ENCODE measurements at regions not wholly inside any gene's neighbourhood (a gene's known extent, or its start where the extent isn't known, plus 50 kb on each side); places are given as distances from the start of the nearest gene placed in this dataset.

GRCh38 chr4:125430086-125430485 is 115.3 kb downstream of the FAT4 start:
- no peaks in the 10 kb centered on the region for H3K27me3 ChIP-seq (replicated peaks in 2 of 5; ENCODE audit: control insufficient read depth in 4 of 5, insufficient read depth in 5 of 5, low read length in 4 of 5)
- no peaks in the 10 kb centered on the region for H3K4me1 ChIP-seq (ENCODE audit: control extremely low read depth in 1 of 4, control insufficient read depth in 4 of 4, insufficient read depth in 4 of 4, low read length in 3 of 4)
- ChIA-PET CTCF (no interaction called here), POLR2A (no interaction called here)
- WGBS (ENCODE audit: insufficient coverage): 100% methylated on average over 3 of the region's 4 CpGs
- no peak overlapping the region for H3K4me3 ChIP-seq (ENCODE audit: control insufficient read depth in 1 of 7, extremely low read depth in 1 of 7, insufficient read depth in 4 of 7, low read depth in 2 of 7, low read length in 6 of 7)
- peaks cover 0 to 3% (median 2%) of the 10 kb centered on the region in 4 experiments for H3K36me3 ChIP-seq (ENCODE audit: control insufficient read depth in 4 of 4, insufficient read depth in 4 of 4, low read length in 3 of 4)
- no peaks in the 10 kb centered on the region for H3K9me3 ChIP-seq (ENCODE audit: control extremely low read depth in 1 of 5, control insufficient read depth in 4 of 5, insufficient read depth in 2 of 5, low read depth in 1 of 5, low read length in 4 of 5)
- DNase-seq: no peak
- H3K27ac ChIP-seq (ENCODE audit: insufficient read depth in 1 of 2, low read depth in 1 of 2, low read length in 2 of 2, poor library complexity in 1 of 2, severe bottlenecking in 2 of 2): no peak overlapping the region

- peak in 2 of 3 donors; percentile 2 to 15 for DNase-seq
- no peaks in the 10 kb centered on the region for H3K4me1 ChIP-seq (ENCODE audit: control extremely low read depth in 1 of 4, control insufficient read depth in 4 of 4, insufficient read depth in 4 of 4, low read length in 3 of 4)
- H3K27ac ChIP-seq (ENCODE audit: insufficient read depth in 1 of 2, low read depth in 1 of 2, low read length in 2 of 2, poor library complexity in 1 of 2, severe bottlenecking in 2 of 2): no peak overlapping the region
- H3K4me3 ChIP-seq (ENCODE audit: control insufficient read depth in 1 of 7, extremely low read depth in 1 of 7, insufficient read depth in 4 of 7, low read depth in 2 of 7, low read length in 6 of 7): no peak overlapping the region
- CTCF ChIA-PET: interaction anchor here (1.5 kb wide), 1 partner anchor 9 kb away, joined by 3 read pairs; no protein-coding TSS in a partner anchor
- H3K9me3 ChIP-seq (ENCODE audit: control extremely low read depth in 1 of 5, control insufficient read depth in 4 of 5, insufficient read depth in 2 of 5, low read depth in 1 of 5, low read length in 4 of 5): no peaks in the 10 kb centered on the region
- WGBS (ENCODE audit: insufficient coverage): 87% methylated on average over 2 of the region's 2 CpGs
- H3K36me3 ChIP-seq (ENCODE audit: control insufficient read depth in 4 of 4, insufficient read depth in 4 of 4, low read length in 3 of 4): peaks cover 0 to 3% (median 2%) of the 10 kb centered on the region in 4 experiments
- POLR2A ChIA-PET: no interaction called here
- no peaks in the 10 kb centered on the region for H3K27me3 ChIP-seq (replicated peaks in 2 of 5; ENCODE audit: control insufficient read depth in 4 of 5, insufficient read depth in 5 of 5, low read length in 4 of 5)
Measured at GRCh38 chr4:125432078-125432477, 117.3 kb downstream of the FAT4 start.

GRCh38 chr4:125433453-125433852 is 118.7 kb downstream of the FAT4 start:
- DNase-seq: no peak
- Histone ChIP-seq H3K4me1 (ENCODE audit: control extremely low read depth in 1 of 4, control insufficient read depth in 4 of 4, insufficient read depth in 4 of 4, low read length in 3 of 4) (no peaks in the 10 kb centered on the region), H3K27me3 (replicated peaks in 2 of 5; ENCODE audit: control insufficient read depth in 4 of 5, insufficient read depth in 5 of 5, low read length in 4 of 5) (no peaks in the 10 kb centered on the region), H3K36me3 (ENCODE audit: control insufficient read depth in 4 of 4, insufficient read depth in 4 of 4, low read length in 3 of 4) (peaks cover 0 to 3% (median 2%) of the 10 kb centered on the region in 4 experiments), H3K27ac (ENCODE audit: insufficient read depth in 1 of 2, low read depth in 1 of 2, low read length in 2 of 2, poor library complexity in 1 of 2, severe bottlenecking in 2 of 2) (no peak overlapping the region), H3K9me3 (ENCODE audit: control extremely low read depth in 1 of 5, control insufficient read depth in 4 of 5, insufficient read depth in 2 of 5, low read depth in 1 of 5, low read length in 4 of 5) (no peaks in the 10 kb centered on the region), H3K4me3 (ENCODE audit: control insufficient read depth in 1 of 7, extremely low read depth in 1 of 7, insufficient read depth in 4 of 7, low read depth in 2 of 7, low read length in 6 of 7) (no peak overlapping the region)
- POLR2A ChIA-PET: no interaction called here
- 70% methylated on average over 1 of the region's 2 CpGs for WGBS (ENCODE audit: insufficient coverage)
- CTCF ChIA-PET: no interaction called here

GRCh38 chr4:125434136-125434535 is 119.4 kb downstream of the FAT4 start:
- H3K4me1 ChIP-seq (ENCODE audit: control extremely low read depth in 1 of 4, control insufficient read depth in 4 of 4, insufficient read depth in 4 of 4, low read length in 3 of 4): no peaks in the 10 kb centered on the region
- no peak for DNase-seq
- no peak overlapping the region for H3K4me3 ChIP-seq (ENCODE audit: control insufficient read depth in 1 of 7, extremely low read depth in 1 of 7, insufficient read depth in 4 of 7, low read depth in 2 of 7, low read length in 6 of 7)
- H3K27me3 ChIP-seq (replicated peaks in 2 of 5; ENCODE audit: control insufficient read depth in 4 of 5, insufficient read depth in 5 of 5, low read length in 4 of 5): no peaks in the 10 kb centered on the region
- WGBS (ENCODE audit: insufficient coverage): 100% methylated on average over 2 of the region's 3 CpGs
- no peak overlapping the region for H3K27ac ChIP-seq (ENCODE audit: insufficient read depth in 1 of 2, low read depth in 1 of 2, low read length in 2 of 2, poor library complexity in 1 of 2, severe bottlenecking in 2 of 2)
- peaks cover 0 to 3% (median 2%) of the 10 kb centered on the region in 4 experiments for H3K36me3 ChIP-seq (ENCODE audit: control insufficient read depth in 4 of 4, insufficient read depth in 4 of 4, low read length in 3 of 4)
- POLR2A ChIA-PET: no interaction called here
- CTCF ChIA-PET: no interaction called here
- H3K9me3 ChIP-seq (ENCODE audit: control extremely low read depth in 1 of 5, control insufficient read depth in 4 of 5, insufficient read depth in 2 of 5, low read depth in 1 of 5, low read length in 4 of 5): no peaks in the 10 kb centered on the region

GRCh38 chr4:125440814-125441213 is 126.1 kb downstream of the FAT4 start:
- no peaks in the 10 kb centered on the region for H3K36me3 ChIP-seq (ENCODE audit: control insufficient read depth in 4 of 4, insufficient read depth in 4 of 4, low read length in 3 of 4)
- no peaks in the 10 kb centered on the region for H3K9me3 ChIP-seq (ENCODE audit: control extremely low read depth in 1 of 5, control insufficient read depth in 4 of 5, insufficient read depth in 2 of 5, low read depth in 1 of 5, low read length in 4 of 5)
- no peaks in the 10 kb centered on the region for H3K27me3 ChIP-seq (replicated peaks in 2 of 5; ENCODE audit: control insufficient read depth in 4 of 5, insufficient read depth in 5 of 5, low read length in 4 of 5)
- no CpG with 5 or more reads among the region's 1 CpG for WGBS (ENCODE audit: insufficient coverage)
- ChIA-PET POLR2A (no interaction called here), CTCF (interaction anchor here (1.6 kb wide), 1 partner anchor 10 kb away, joined by 3 read pairs; no protein-coding TSS in a partner anchor)
- H3K4me3 ChIP-seq (ENCODE audit: control insufficient read depth in 1 of 7, extremely low read depth in 1 of 7, insufficient read depth in 4 of 7, low read depth in 2 of 7, low read length in 6 of 7): no peak overlapping the region
- DNase-seq: no peak
- no peak overlapping the region for H3K27ac ChIP-seq (ENCODE audit: insufficient read depth in 1 of 2, low read depth in 1 of 2, low read length in 2 of 2, poor library complexity in 1 of 2, severe bottlenecking in 2 of 2)
- no peaks in the 10 kb centered on the region for H3K4me1 ChIP-seq (ENCODE audit: control extremely low read depth in 1 of 4, control insufficient read depth in 4 of 4, insufficient read depth in 4 of 4, low read length in 3 of 4)

- no peak for DNase-seq
- WGBS (ENCODE audit: insufficient coverage): 100% methylated on average over 1 of the region's 1 CpG
- Histone ChIP-seq H3K4me1 (ENCODE audit: control extremely low read depth in 1 of 4, control insufficient read depth in 4 of 4, insufficient read depth in 4 of 4, low read length in 3 of 4) (no peaks in the 10 kb centered on the region), H3K27ac (ENCODE audit: insufficient read depth in 1 of 2, low read depth in 1 of 2, low read length in 2 of 2, poor library complexity in 1 of 2, severe bottlenecking in 2 of 2) (no peak overlapping the region), H3K27me3 (replicated peaks in 2 of 5; ENCODE audit: control insufficient read depth in 4 of 5, insufficient read depth in 5 of 5, low read length in 4 of 5) (no peaks in the 10 kb centered on the region), H3K9me3 (ENCODE audit: control extremely low read depth in 1 of 5, control insufficient read depth in 4 of 5, insufficient read depth in 2 of 5, low read depth in 1 of 5, low read length in 4 of 5) (no peaks in the 10 kb centered on the region), H3K4me3 (ENCODE audit: control insufficient read depth in 1 of 7, extremely low read depth in 1 of 7, insufficient read depth in 4 of 7, low read depth in 2 of 7, low read length in 6 of 7) (no peak overlapping the region), H3K36me3 (ENCODE audit: control insufficient read depth in 4 of 4, insufficient read depth in 4 of 4, low read length in 3 of 4) (no peaks in the 10 kb centered on the region)
- ChIA-PET POLR2A (no interaction called here), CTCF (no interaction called here)
Measured at GRCh38 chr4:125444166-125444565, 129.4 kb downstream of the FAT4 start.

- ChIA-PET POLR2A (no interaction called here), CTCF (no interaction called here)
- DNase-seq: no peak
- peaks cover 0 to 3% (median 0%) of the 10 kb centered on the region in 4 experiments for H3K36me3 ChIP-seq (ENCODE audit: control insufficient read depth in 4 of 4, insufficient read depth in 4 of 4, low read length in 3 of 4)
- no peak overlapping the region for H3K4me3 ChIP-seq (ENCODE audit: control insufficient read depth in 1 of 7, extremely low read depth in 1 of 7, insufficient read depth in 4 of 7, low read depth in 2 of 7, low read length in 6 of 7)
- H3K27me3 ChIP-seq (replicated peaks in 2 of 5; ENCODE audit: control insufficient read depth in 4 of 5, insufficient read depth in 5 of 5, low read length in 4 of 5): no peaks in the 10 kb centered on the region
- WGBS (ENCODE audit: insufficient coverage): no CpG with 5 or more reads among the region's 1 CpG
- H3K9me3 ChIP-seq (ENCODE audit: control extremely low read depth in 1 of 5, control insufficient read depth in 4 of 5, insufficient read depth in 2 of 5, low read depth in 1 of 5, low read length in 4 of 5): no peaks in the 10 kb centered on the region
- no peaks in the 10 kb centered on the region for H3K4me1 ChIP-seq (ENCODE audit: control extremely low read depth in 1 of 4, control insufficient read depth in 4 of 4, insufficient read depth in 4 of 4, low read length in 3 of 4)
- no peak overlapping the region for H3K27ac ChIP-seq (ENCODE audit: insufficient read depth in 1 of 2, low read depth in 1 of 2, low read length in 2 of 2, poor library complexity in 1 of 2, severe bottlenecking in 2 of 2)
Measured at GRCh38 chr4:125445525-125445924, 130.8 kb downstream of the FAT4 start.
